Adrenal gland (tissue), 9 donors: ENCODE measurements at regions not wholly inside any gene's neighbourhood (a gene's known extent, or its start where the extent isn't known, plus 50 kb on each side); places are given as distances from the start of the nearest gene placed in this dataset.

Experiments used
- DNase-seq, 7 donors: peaks; one replicate each; pipeline ENCODE4 v3.0.0-alpha.2; 2019 to 2020
- H3K27ac ChIP-seq, 5 donors: fragments of 200-600 bp; sonication (generic) in 4 of 5; 1 replicate in 3 of 5; 2 replicates in 2 of 5; pipeline versions ENCODE4 v1.5.1 to v1.8.0; 2016 to 2020; ENCODE audit warnings: mild to moderate bottlenecking in 1 of 5
- H3K27me3 ChIP-seq: fragments of 200-600 bp; 2 replicates; pipeline ENCODE4 v1.8.0; 2021
- H3K36me3 ChIP-seq, 2 donors: fragments of 200-600 bp; replicated peaks in 1 of 2; 1 replicate in 1 of 2; 2 replicates in 1 of 2; pipeline versions ENCODE4 v1.5.1 to v1.8.0; 2018 to 2022
- H3K4me1 ChIP-seq, 2 donors: fragments of 200-600 bp; replicated peaks in 1 of 2; 1 replicate in 1 of 2; 2 replicates in 1 of 2; pipeline versions ENCODE4 v1.5.1 to v1.8.0; 2018 to 2021
- H3K4me3 ChIP-seq, 4 donors: fragments of 200-600 bp; sonication (generic) in 3 of 4; one replicate each; pipeline ENCODE4 v1.5.1; 2016 to 2018
- H3K9me3 ChIP-seq, 3 donors: fragments of 200-600 bp; sonication (generic) in 1 of 3; replicated peaks in 1 of 3; 1 replicate in 2 of 3; 2 replicates in 1 of 3; pipeline versions ENCODE4 v1.5.1 to v1.8.0; 2016 to 2021
- POLR2A ChIP-seq, 2 donors: fragments of 450-650 bp; IDR thresholded peaks; one replicate each; pipeline ENCODE4 v1.6.1; 2017; ENCODE audit warnings: antibody characterized with exemption in 2 of 2, mild to moderate bottlenecking in 2 of 2, moderate library complexity in 1 of 2
- WGBS, 4 donors: extraction: QIAGEN DNeasy Blood & Tissue Kit in 2 of 4; methylation state at CpG; one replicate each; pipeline versions ENCODE4 v1.1.5 to v1.1.7; 2013 to 2017; 5-methylcytosine and 5-hydroxymethylcytosine counted together
- intact Hi-C, 2 donors: fragments of 100-400 bp; cut with DNase I; formaldehyde crosslinking; loops; one replicate each; pipeline versions ENCODE4 v1.14.1 to v1.15.0; 2022 to 2023
- TF ChIP-seq, protein P1 (sequence below), 6 experiments: fragments of 450-650 bp in 4 of 6; fragments of 200-600 bp in 2 of 6; sonication (generic) in 1 of 6; IDR thresholded peaks; 1 replicate in 5 of 6; 2 replicates in 1 of 6; pipeline versions ENCODE4 v1.5.1 to v1.8.0; 2016 to 2021; ENCODE audit warnings: antibody characterized with exemption in 6 of 6, mild to moderate bottlenecking in 2 of 6, moderate library complexity in 1 of 6
- donor health status: healthy with polysubstance abuse.
- donor health status: Bipolar disorder and iron deficiency.
- donor health status: DM: yes; HTN: yes; CAD: no.
- donor health status: DM: no; HTN: no; CAD: no.
- donor health status: DM: no; HTN: no; CAD: no.

DNA sequence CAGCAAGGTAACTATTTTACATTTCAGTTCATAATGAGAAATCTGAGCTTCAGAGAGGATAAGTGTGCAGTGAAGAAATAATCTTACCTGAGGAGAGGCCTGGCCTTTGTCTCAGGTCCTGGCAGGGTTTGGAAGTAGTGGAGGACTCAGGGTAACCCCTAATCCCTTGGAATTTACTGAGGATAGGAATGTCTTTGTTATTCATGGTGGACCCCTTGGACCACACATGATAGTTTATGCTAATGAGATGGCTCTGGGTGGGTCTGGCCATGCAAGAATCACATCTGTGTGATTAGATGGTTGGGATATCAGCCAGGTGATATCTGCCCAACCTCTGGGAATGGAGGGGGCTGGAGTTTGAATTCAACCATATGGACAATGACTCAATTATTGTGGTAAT, 65.0 kb upstream of the DAZL start:
- no peak for DNase-seq

DNA sequence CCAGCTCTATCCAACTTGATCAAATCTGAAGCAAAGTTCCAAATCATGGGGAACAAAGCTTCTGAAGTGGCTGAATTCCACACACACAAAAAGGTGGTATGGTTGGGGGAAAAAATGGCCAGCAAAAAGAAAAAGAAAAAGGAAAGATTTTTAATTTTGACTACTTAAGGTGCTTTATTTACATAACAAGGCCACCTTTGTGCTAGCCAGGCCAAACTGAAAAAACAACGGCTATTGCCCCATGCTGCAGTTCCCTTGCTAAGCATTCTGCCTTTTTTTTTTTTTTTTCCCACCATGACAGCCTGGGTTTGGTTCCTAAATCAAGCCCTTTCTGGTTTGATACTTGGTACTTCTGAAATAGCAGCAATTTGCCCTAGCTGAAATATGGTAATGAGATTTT, 66.5 kb upstream of the DAZL start:
- Histone ChIP-seq H3K27me3 (no peaks in the 10 kb centered on the region), H3K36me3 (no peaks in the 10 kb centered on the region), H3K9me3 (peaks cover 0 to 9% (median 0%) of the 10 kb centered on the region in 3 donors), H3K4me1 (no peaks in the 10 kb centered on the region), H3K4me3 (no peak overlapping the region), H3K27ac (no peak overlapping the region)
- no peak for DNase-seq
- no peak for TF ChIP-seq POLR2A (IDR thresholded peaks at IDR 0.05)
- TF ChIP-seq, protein P1, sequence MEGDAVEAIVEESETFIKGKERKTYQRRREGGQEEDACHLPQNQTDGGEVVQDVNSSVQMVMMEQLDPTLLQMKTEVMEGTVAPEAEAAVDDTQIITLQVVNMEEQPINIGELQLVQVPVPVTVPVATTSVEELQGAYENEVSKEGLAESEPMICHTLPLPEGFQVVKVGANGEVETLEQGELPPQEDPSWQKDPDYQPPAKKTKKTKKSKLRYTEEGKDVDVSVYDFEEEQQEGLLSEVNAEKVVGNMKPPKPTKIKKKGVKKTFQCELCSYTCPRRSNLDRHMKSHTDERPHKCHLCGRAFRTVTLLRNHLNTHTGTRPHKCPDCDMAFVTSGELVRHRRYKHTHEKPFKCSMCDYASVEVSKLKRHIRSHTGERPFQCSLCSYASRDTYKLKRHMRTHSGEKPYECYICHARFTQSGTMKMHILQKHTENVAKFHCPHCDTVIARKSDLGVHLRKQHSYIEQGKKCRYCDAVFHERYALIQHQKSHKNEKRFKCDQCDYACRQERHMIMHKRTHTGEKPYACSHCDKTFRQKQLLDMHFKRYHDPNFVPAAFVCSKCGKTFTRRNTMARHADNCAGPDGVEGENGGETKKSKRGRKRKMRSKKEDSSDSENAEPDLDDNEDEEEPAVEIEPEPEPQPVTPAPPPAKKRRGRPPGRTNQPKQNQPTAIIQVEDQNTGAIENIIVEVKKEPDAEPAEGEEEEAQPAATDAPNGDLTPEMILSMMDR (IDR thresholded peaks at IDR 0.05) = no peak
- intact Hi-C loops = no loop called here
- 74 to 86% (median 77%) methylated on average over 1 of the region's 1 CpG for WGBS, 4 donors

More for the DNA sequence above, 65.0 kb upstream of the DAZL start:
- TF ChIP-seq, protein P1 (IDR thresholded peaks at IDR 0.05) = no peak
- TF ChIP-seq POLR2A (IDR thresholded peaks at IDR 0.05) = no peak
- no peak overlapping the region for H3K4me3 ChIP-seq
- intact Hi-C loops = no loop called here
- no peaks in the 10 kb centered on the region for H3K36me3 ChIP-seq
- no peak overlapping the region for H3K27ac ChIP-seq
- no peaks in the 10 kb centered on the region for H3K27me3 ChIP-seq
- no peaks in the 10 kb centered on the region for H3K4me1 ChIP-seq
- H3K9me3 ChIP-seq = peaks cover 0 to 1% (median 0%) of the 10 kb centered on the region in 3 donors

DNA sequence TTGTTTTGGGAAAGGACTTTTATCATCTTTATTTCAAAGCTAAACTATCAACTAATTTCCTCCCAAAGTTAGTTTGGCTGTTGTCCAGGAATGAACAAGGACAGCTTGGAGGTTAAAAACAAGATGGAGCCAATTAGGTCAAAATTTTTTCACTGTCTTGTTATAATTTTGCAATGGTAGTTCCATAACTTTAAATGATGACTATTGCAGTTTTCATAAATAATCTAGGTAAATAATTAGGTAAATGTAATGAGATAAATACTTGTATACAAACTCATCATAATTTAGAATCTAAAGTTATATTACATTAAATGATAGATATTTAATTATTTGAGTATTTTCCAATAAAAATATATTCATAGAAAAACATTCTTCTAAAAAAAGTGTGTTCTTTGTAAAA, 68.3 kb upstream of the DAZL start:
- Histone ChIP-seq H3K4me1 (no peaks in the 10 kb centered on the region), H3K4me3 (no peak overlapping the region), H3K9me3 (peaks cover 0 to 9% (median 0%) of the 10 kb centered on the region in 3 donors), H3K27ac (no peak overlapping the region), H3K27me3 (no peaks in the 10 kb centered on the region), H3K36me3 (no peaks in the 10 kb centered on the region)
- no peak for DNase-seq
- intact Hi-C loops = no loop called here
- TF ChIP-seq, protein P1 (IDR thresholded peaks at IDR 0.05) = no peak
- TF ChIP-seq POLR2A (IDR thresholded peaks at IDR 0.05) = no peak

DNA sequence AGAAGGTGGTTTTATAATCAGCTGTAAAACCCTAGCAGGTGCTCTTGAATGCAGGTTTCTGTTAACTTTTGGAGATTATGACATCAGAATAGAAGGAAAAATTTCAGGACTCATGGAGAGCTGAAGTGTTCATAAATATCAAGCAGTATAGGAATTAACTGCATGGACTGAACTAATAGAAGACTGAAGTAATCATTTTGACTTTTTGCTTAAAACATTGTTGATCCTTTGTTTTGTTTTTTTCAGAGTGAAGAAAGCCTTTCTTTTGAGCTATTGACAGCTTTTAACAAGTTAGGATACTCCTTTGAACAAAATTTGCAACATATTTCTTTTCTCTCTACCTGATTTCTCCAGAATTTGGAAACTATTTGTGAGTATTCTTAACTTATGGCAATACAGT, 70.6 kb upstream of the DAZL start:
- no peak overlapping the region for H3K27ac ChIP-seq
- no peaks in the 10 kb centered on the region for H3K27me3 ChIP-seq
- peaks cover 0 to 9% (median 0%) of the 10 kb centered on the region in 3 donors for H3K9me3 ChIP-seq
- no peak overlapping the region for H3K4me3 ChIP-seq
- no peaks in the 10 kb centered on the region for H3K4me1 ChIP-seq
- intact Hi-C loops = no loop called here
- DNase-seq = no peak
- TF ChIP-seq, protein P1 (IDR thresholded peaks at IDR 0.05) = no peak
- TF ChIP-seq POLR2A (IDR thresholded peaks at IDR 0.05) = no peak
- H3K36me3 ChIP-seq = no peaks in the 10 kb centered on the region
